ENCODE measurements at regions not wholly inside any gene's neighbourhood (a gene's known extent, or its start where the extent isn't known, plus 50 kb on each side); places are given as distances from the start of the nearest gene placed in this dataset.

DNA sequence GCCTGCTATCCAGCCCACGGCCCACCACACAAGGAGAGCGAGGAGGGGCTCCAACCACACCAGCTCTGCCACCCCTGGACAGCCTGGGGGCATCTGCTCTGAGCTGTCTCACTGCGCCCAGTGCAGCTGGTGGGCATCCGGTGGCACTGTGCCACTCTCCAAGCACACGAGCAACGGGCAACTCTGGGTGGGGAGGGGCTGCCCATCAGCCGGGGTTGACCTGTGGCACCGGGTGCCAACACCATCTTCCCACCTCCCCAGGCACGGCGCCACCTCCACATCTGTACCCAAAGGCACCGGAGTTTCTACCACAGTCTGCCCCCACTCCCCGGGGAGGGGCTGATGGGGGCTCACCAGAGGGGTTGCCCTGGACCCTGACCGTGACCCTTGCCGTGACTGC is 241.8 kb downstream of the RBFOX3 start:
- DNase-seq (ENCODE audit: low read depth in 2 of 2): no peak

DNA sequence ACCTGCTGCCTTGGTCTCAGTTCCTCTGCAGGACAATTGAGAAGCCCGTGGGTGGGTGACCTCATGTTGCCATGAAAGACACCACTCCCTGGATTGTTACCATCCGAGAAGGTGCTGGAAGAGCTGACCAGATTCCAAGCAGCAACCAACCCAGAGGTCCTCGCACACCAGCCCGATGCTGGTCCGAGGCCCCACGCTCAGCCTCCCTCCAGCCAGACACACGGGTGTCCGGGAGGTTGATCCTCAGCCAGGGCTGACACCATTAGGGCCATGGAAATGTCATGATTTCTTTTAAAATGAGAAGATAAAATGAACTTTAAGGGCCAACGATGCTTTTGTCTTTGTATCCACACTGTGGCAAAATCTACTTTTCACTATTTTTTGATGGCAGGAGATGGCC is 242.3 kb downstream of the RBFOX3 start:
- no peak for DNase-seq (ENCODE audit: low read depth in 2 of 2)

DNA sequence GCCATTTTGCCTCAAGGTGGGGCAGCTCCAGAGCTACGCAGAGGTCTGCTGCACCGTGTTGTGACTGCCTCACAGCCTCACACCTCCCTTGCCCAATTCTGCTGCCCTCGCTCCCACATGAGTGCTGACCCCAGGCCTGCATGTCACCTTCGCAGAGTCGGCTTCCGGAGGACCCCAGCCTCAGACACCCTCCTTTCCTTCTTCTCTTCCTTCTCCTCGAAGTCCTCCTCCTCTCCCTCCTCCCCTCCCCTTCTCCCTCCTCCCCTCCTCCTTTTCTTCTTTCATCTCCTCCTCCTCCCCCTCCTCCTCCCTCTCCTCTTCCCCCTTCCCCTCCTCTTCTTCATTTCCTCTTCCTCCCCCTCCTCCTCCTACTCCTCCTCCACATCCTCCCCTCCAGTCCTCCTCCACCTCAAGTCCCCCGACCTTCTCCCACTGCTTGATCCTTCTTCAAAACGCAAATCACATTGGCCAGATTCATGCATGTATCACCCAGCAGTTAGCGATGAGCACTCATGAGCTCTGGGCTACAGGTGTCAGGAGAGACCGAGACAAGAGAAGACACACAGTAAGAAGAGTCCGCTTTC is 243.8 kb downstream of the RBFOX3 start:
- no peak for DNase-seq (ENCODE audit: low read depth in 2 of 2)

- no peak for DNase-seq (ENCODE audit: low read depth in 2 of 2)
These were observed 244.7 kb downstream of the RBFOX3 start for GRCh38 chr17:79365836-79366770.

- no peak for DNase-seq (ENCODE audit: low read depth in 2 of 2)
These were observed 245.5 kb downstream of the RBFOX3 start for GRCh38 chr17:79365351-79365750.

GRCh38 chr17:79364315-79365094 is 246.3 kb downstream of the RBFOX3 start:
- DNase-seq (ENCODE audit: low read depth in 2 of 2): no peak

GRCh38 chr17:79363552-79364275 is 247.1 kb downstream of the RBFOX3 start:
- no peak for DNase-seq (ENCODE audit: low read depth in 2 of 2)

DNA sequence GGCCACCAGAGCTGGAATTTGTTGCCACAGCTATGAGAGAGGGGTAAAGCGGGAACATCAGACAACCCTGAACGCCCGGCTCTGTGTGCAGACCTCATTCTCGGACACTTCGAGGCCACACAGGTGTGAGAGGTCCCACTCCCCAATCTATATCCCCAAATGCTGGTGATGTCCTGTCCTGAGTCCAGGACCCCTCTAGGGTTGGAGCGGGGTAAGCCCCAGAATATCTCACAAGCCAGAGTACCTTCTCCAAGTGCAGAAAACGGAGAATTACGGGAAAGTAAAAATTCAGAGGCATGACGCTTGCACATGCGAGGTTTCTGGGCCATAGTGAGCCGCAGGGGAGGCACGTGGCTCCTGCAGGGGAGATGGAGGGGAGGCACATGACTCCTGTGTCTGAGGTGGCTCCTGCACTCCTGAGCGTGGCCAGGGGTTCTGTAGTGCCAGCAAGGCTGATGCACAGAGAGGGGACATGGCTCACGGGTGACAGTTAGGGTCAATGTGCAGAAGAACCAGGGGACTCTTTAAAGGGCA is 248.0 kb downstream of the RBFOX3 start:
- DNase-seq (ENCODE audit: low read depth in 2 of 2): no peak

DNA sequence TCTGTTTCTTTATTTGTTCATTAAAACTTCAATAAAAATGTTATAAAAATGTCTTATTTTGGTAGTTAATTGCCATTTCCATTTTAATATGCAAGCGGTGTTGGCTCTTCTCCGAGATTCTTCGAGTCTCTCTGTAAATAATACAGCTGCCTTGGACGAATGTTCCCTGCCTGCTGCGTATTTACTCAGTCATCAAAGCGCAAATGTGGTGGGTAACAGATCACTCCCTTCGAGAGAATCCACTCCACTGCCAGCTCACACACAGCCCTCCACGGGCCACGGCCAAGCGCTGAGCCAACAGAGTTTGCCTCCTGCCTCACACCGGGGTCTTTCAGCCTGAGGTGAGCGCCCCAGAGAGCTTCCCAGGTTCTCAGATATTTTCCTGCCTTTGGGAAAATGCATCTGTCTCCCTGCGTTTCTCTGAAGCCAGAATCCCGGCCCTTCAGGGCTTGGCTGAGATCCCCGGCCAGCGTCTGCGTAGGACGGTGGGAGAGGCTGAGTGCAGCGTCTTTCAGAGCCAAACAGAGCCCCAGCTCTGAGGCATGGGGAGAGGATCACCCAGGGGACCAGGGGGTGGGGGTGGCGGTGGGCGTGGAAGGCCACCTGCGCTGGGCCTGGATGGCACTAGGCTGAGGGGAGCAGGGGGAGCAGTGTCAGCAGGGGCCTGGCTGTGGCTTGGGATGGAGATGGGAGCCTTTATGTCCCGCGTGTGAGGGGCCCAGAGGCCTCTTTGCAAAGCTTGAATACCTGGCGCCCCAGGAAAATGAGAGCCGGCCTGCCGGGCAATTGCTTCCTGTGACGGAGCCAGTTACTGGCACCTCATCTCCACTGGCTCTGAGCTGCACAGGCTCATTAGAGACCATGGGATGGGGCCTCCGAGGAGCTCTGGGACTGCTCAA is 248.7 kb downstream of the RBFOX3 start:
- DNase-seq (ENCODE audit: low read depth in 2 of 2): no peak

GRCh38 chr17:79361221-79361734 is 249.6 kb downstream of the RBFOX3 start:
- DNase-seq (ENCODE audit: low read depth in 2 of 2): no peak

DNA sequence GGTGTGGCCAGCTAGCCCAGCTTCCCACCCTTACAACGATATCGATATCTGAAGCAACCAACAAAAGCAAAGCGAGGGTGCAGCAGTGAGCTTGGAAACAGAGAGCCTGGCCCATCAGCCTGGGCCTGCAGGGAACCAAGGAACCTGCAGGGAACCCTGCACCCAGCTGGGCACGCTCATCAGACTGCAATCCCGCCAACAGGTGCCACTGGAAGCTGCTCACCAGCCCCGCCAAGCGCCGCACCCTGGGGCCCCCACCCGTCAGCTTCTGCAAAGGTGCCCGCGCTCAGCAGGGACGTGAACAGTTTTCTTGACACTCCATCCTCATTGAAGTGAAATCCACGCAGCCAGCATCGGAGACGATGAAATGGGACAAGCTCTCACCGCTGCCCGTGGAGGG is 250.7 kb downstream of the RBFOX3 start:
- DNase-seq (ENCODE audit: low read depth in 2 of 2): no peak

DNA sequence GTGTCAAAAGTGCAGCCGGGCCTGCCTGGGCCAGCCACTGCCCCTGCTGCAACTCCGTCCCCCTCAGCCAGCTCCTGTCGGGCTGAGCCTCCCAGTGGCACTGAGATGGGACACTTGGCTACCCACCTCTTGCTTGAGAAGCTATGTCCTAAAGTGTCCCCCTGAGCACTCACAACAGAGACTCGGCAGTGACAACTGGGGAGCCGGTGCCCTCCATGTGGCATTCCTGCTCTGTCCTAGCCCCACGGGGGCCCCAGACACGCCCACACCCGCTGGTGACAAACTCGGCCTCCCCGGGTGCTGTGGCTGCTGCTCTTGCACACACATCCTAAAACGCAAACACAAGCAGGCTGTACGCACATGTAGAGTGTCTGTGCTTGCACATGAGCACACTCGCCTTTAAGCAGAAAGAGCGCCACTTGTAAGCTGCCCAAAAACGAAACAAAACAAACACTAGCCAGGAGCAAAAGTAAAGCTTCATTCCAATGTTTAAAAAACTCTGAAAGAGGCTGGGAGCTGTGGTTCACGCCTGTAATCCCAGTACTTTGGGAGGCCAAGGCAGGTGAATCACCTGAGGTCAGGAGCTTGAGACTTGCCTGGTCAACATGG is 253.9 kb downstream of the RBFOX3 start:
- no peak for DNase-seq (ENCODE audit: low read depth in 2 of 2)

GRCh38 chr17:79355165-79355564 is 255.7 kb downstream of the RBFOX3 start:
- no peak for DNase-seq (ENCODE audit: low read depth in 2 of 2)

DNA sequence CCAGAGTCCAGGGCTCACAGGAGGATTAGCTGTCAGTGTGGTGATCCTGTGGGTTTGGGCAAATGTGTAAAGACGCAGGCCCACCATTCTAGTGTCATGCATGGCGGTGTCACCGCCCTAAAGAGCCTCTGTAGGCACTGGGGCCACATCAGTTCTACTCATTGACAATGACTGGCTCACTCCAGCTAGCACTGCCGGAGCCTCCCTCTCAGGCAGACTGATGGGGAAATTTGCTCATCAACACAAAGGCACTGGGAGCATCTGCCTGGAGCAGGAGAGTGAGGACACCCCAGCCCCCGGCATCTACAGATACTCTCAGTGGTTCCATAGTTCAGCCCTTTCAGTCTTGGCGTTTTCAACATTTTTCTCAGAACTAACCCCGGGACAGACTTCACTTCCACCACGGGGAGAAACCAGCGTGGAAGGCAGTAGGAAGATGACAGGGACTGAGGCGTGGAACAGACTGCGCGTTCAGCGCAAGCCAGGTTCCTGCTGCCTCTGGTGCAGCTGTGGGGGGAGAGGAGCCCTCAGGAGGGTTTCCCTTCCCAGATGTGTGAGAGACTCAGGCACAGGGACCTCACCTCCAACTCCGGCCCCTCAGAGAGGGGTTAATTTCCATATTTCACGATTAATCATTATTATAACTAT is 256.6 kb downstream of the RBFOX3 start:
- DNase-seq (ENCODE audit: low read depth in 2 of 2): no peak

GRCh38 chr17:79353548-79353947 is 257.3 kb downstream of the RBFOX3 start:
- DNase-seq (ENCODE audit: low read depth in 2 of 2): no peak

DNA sequence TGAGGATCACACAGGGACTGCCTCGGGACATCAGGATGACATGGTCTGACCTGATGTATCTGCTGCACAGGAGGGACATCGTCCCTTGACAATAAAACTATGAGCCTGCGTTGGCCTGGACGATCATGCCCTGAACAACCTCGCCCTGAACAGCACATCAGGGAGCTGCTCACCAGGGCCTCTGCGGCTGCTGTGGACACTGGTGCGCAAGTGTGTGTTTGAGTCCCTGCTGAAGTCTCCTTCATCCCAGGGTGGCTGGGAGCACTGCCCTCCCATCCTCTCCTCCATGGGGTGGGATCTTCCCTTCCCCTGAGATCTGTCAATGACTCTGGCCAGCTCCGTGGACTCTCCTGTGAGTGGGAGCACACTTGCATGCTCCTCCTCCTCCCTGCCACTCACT is 257.8 kb downstream of the RBFOX3 start:
- DNase-seq (ENCODE audit: low read depth in 2 of 2): no peak

- DNase-seq (ENCODE audit: low read depth in 2 of 2): no peak
These were observed 260.3 kb downstream of the RBFOX3 start for GRCh38 chr17:79350533-79350932.

- DNase-seq (ENCODE audit: low read depth in 2 of 2): no peak
These were observed 261.1 kb downstream of the RBFOX3 start for GRCh38 chr17:79349506-79350400.
